A172 (cell line): ENCODE measurements at regions not wholly inside any gene's neighbourhood (a gene's known extent, or its start where the extent isn't known, plus 50 kb on each side); places are given as distances from the start of the nearest gene placed in this dataset.

ENCODE experiments used
- DNase-seq: peaks from one replicate; pipeline ENCODE4 v3.0.0-alpha.2; 2015; ENCODE audit warnings: low spot score

DNA sequence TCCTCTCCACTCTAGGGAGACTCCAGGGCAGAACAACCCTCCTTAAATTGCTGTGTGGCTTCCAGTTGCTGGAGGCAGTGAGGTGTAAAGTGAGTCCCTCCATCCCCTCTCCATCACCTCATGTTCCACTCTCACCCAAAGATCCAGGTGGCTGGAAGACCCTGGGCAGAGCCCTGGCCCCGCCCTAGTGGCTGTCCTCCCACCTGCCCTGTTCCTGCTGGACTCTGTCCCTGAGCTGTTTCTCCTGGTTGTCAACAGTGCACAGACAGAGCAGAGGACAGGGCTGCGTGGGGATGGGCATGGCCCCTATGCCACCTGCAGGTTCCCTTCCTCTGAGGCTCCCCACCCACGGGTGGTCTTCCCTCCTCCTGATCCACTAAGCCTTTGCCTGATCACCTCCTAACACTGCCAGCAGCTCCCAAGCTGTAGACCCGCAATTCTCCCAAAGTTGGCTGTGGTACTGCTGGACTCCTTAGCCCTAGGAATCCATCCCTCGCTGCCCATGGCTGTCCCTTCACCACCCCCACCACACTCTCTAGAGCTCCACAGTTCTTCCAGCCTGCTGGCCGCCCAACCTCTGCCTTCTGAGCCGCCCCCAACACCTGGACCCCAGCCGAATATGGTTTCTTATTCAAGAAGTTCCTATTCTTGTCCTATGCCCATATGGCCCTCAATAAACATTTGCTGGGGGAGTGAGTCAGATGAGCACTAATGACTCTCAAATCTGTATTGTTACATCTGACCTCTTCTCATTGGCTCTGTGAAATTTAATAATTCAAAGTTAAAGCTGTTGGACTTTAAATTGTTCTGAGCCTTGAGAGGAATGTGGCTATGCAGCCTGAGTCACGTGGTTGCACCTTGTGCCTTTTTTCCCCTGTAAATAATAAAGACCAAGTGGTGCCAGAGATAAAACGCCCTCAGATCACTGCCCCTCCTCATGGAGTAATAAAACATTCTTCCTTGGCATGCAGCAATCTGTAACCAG is 260.0 kb upstream of the HS6ST1 start:
- no peak for DNase-seq

DNA sequence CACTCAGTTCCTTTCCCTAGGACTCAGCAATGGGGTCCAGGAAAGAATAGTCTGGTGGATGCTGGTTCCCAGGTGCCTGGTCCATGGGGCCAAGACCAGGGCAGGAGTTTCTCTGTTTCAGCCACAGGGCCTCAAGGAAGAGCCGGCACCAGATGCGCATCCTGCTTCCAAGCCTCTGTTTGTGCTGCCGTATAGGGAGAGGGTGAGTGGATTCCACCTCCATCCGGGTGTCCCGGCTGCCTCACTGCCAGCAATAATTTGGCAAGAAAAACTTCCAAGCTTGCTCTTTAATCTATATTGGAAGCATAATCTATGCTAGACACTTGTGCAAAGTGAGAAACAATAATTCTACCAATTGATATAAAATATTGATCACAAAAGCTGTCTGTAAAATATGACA is 261.2 kb upstream of the HS6ST1 start:
- no peak for DNase-seq

DNA sequence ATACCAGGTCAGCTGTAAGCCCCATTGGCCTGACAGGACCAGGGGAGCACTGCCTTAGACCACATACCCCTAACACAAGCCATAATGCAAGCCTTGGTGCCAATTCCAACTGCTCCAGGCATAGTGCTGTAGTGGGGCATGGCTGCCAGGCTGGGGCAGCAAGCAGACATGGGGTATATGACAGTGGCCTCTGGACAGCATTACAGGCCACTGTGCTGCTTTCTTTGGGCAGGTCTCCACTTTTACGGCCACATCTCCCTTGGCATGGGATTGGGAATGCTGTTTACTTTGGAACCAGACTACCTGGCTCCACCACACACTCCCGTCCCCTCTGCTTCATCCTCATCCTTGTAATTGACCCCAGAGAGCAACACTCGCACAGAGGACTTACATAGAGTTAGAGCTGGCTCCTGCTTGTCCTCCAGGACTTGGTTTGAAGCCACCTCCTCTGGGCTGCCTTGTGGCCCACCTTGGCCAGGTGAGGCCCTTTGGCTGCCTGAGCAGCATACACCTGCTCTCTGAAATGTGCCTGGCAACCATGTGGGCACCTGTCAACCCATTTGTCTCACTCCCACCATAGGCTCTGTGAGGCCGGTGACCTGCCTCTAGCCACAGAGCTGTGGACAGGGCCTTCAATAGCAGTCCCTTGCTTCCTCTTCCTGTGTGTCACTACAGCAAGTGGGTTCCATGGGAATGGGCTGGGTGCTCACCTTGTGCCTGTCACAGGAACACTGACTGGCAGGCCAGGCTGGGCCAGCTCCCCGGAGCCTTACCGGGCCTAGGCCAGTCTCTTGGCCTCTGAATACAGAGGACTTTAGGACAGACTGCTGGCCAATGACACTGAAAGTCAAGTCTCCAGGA is 262.6 kb upstream of the HS6ST1 start:
- no peak for DNase-seq

DNA sequence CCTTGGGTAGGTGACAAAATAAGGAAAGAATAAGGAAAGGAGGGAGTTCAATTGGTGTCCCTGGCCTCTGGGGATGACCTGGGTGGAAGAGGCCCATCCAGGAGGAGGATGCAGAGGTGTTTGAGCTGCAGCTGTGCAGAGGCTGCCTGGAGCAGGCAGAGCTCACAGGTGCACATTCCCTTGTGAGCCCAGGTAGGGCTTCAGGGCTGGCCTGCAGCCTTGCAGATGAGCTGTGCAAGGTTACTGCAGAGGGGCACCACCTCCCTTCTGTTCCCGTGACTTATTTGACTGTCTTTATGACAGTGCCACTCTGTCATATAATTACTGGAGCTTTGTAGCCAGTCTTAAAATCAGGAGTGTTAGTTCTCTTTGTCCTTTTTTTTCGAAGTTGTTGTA is 263.2 kb upstream of the HS6ST1 start:
- no peak for DNase-seq

DNA sequence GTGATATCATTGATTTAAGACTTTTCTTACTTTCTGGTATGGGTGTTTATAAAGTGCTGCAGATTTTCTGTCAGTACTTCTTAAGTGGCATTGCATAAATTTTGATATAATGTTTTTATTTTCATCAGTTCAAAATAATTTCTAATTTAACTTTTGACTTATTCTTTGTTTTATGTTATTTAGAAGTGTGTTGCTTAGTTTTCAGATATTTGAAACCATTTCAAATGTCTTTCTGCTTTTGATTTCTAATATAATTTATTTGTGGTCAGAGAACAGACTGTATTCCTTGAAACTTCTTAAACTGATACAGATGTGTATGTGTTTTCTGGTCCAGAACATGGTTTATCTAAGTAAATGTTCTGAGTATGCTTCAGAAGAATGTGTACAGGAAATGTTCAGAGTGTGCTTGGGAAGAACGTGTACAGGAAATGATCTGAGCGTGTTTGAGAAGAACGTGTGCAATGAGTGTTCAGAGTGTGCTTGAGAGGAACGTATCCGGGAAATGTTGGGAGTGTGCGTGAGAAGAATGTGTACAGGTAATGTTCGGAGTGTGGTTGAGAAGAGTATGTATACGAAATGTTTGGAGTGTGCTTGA is 265.7 kb upstream of the HS6ST1 start:
- no peak for DNase-seq

GRCh38 chr2:128585706-128586105 is 267.0 kb upstream of the HS6ST1 start:
- DNase-seq: no peak

- no peak for DNase-seq
Measured at GRCh38 chr2:128589681-128590080, 271.0 kb upstream of the HS6ST1 start.

DNA sequence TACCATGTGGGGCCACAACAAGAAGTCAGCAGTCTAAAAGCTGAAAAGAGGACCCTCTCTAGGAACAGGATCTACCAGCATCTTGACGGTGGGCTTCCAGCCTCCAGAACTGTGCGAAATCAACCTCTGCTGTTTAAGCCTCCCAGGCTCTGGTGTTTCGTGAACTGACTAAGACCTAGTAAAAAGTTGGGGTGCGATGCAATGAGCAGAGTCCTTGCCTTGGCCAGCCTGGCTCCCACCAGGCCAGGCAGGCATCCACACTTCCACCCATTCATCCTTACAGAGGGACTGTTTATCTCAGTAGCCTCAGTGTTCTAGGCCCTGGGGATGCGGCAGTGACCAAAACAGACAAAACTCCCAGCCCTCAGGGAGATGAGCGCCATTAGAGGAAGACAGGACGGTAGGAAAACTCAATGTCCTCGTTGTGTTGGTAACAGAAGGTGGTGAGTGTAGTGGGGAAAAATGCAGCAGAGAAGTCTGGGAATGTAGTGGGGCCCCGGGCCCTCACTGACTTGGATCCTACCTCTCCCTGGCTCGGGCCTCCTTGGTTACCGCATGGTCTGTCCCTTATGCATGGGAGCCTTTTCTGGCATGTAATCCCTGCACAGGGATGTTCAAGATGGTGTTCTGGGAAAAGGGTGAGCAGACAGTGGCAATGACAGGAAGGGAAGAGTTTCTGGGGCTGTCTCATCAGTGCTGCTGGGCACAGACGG is 271.8 kb upstream of the HS6ST1 start:
- DNase-seq: no peak

GRCh38 chr2:128591022-128591860 is 272.6 kb upstream of the HS6ST1 start:
- DNase-seq: no peak

GRCh38 chr2:128591861-128592822 is 273.5 kb upstream of the HS6ST1 start:
- DNase-seq: no peak

- no peak for DNase-seq
Measured at GRCh38 chr2:128593518-128593878, 274.8 kb upstream of the HS6ST1 start.

GRCh38 chr2:128593879-128594650 is 275.4 kb upstream of the HS6ST1 start:
- no peak for DNase-seq

DNA sequence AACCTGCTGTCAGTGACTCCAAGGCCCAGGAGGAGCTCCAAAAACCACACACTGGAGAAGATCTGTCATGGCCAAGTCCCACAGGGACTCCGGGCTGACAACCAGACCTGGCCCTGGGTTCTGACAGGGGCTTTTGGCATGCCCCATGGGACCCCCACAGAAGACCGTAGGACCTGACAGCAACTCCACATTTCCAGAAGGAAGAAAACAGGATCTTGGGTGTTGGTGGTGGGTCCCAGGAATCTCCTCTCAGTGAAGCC is 275.9 kb upstream of the HS6ST1 start:
- no peak for DNase-seq

DNA sequence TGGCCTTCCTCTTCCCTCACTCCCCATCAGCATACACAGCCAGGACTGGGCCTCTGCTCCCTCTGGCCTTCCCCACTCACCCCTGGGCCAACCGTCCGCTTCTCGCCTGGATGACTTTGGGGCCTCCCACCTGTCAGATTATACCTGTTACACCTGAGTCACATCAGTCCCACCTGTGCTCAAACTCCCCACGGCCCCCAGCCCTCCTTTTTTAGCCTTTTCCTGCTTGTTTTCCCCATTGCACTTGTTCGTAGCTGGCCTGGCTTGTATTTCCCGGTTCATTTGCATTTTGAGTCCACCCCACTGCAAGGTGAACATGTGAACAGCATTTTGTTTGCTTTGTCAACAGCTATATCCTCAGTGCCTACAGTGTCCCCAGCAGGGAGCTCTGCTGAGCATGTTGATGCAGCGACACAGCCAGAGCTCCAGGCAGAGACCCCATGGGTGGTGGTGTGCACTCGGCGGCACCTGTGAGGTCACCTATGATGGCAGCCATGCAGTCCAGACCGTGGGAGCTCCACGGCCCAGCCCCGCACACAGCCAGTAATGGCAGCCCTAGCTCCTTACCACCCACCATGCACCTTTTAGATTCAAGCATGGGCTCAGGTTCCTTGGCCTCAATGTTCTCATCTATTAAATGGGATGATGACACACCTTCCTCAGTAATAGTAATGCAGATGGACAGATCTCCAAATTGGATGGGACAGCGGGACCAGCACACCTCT is 276.4 kb upstream of the HS6ST1 start:
- no peak for DNase-seq

- DNase-seq: no peak
Measured at GRCh38 chr2:128595763-128596395, 277.2 kb upstream of the HS6ST1 start.

DNA sequence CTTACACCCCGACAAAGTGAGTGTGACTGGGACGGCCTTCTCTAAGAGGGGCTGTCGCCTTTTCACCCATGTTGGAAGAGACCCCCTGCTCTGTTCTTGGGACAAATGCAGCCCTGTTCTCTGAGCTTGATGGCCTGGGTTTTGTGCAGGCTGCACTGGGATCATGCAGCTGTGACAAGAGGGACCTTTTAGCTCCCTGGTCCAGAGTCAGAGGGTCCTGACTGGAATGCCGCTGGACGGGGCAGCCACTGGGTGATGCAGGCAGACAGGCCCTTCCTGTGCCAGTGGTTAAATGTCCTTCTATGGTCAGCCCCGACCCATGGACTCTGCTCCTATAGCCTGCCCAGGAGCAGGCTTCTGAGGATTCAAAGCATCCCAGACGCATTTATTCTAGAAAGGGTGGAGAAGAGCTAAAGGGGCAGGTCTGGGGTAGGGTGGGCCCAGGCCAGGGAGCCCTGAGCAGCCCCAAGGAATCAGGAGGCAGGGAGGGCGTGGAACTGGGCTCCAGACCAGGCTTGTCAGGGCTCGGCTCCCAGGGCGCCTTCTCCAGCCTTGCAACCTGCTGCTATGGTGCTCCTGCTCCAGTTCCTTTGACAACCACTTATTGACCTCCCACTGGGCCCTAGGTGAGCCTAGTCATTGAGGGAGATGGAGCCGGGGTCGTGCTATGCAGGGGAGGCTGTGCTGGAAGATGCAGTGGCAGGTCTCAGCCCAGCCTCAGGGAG is 277.9 kb upstream of the HS6ST1 start:
- DNase-seq: no peak

DNA sequence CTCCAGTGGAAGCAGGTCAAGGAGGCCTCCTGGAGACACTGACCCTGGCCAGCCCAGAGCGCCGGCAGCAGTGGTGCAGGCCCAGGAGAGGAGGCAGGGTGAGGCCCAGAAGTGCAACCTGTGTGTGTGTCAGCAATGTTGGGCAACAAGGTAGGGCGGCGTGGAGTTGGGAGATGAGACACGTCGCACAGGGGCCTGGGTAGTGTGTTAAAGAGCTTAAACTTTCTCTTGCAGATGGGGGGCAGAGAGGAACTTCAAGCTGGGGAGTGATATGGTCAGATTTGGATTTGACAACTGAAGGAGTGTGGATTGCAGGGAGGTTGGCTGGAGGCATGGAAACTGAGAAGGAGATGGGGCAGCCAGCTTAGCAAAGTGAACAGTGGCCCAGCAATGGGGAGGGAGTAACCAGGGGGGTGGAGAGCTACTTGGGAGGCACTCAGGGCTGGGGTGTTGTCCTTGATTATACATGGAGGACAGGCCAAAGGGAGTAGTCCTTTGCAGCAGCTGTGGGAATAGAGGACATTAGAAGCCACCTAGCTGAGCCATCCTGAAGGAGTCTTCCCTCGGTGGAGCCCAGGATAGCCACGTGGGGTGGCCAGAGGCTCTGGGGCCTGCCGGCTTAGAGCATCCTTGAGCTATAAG is 278.6 kb upstream of the HS6ST1 start:
- no peak for DNase-seq
